Gastroesophageal sphincter (tissue), 3 donors: ENCODE measurements at regions not wholly inside any gene's neighbourhood (a gene's known extent, or its start where the extent isn't known, plus 50 kb on each side); places are given as distances from the start of the nearest gene placed in this dataset.

ENCODE experiments used
- POLR2A ChIP-seq, 2 donors: fragments of 450-650 bp; IDR thresholded peaks; one replicate each; pipeline ENCODE4 v1.6.1; 2017; ENCODE audit warnings: antibody characterized with exemption in 2 of 2, mild to moderate bottlenecking in 2 of 2, moderate library complexity in 1 of 2
- POLR2AphosphoS5 ChIP-seq: sonication (generic); formaldehyde crosslinking; IDR thresholded peaks from one replicate; pipeline ENCODE4 v1.6.1; 2017; ENCODE audit warnings: antibody characterized with exemption
- TF ChIP-seq, protein P1 (sequence below), 4 experiments: fragments of 200-600 bp in 2 of 4; fragments of 450-650 bp in 2 of 4; sonication (generic) in 1 of 4; IDR thresholded peaks; one replicate each; pipeline ENCODE4 v1.5.1; 2017 to 2019; ENCODE audit warnings: antibody characterized with exemption in 4 of 4, mild to moderate bottlenecking in 2 of 4, moderate library complexity in 2 of 4

GRCh38 chr5:8701251-8701650, 832.3 kb downstream of the MTRR start:
- TF ChIP-seq, protein P1, sequence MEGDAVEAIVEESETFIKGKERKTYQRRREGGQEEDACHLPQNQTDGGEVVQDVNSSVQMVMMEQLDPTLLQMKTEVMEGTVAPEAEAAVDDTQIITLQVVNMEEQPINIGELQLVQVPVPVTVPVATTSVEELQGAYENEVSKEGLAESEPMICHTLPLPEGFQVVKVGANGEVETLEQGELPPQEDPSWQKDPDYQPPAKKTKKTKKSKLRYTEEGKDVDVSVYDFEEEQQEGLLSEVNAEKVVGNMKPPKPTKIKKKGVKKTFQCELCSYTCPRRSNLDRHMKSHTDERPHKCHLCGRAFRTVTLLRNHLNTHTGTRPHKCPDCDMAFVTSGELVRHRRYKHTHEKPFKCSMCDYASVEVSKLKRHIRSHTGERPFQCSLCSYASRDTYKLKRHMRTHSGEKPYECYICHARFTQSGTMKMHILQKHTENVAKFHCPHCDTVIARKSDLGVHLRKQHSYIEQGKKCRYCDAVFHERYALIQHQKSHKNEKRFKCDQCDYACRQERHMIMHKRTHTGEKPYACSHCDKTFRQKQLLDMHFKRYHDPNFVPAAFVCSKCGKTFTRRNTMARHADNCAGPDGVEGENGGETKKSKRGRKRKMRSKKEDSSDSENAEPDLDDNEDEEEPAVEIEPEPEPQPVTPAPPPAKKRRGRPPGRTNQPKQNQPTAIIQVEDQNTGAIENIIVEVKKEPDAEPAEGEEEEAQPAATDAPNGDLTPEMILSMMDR (IDR thresholded peaks at IDR 0.05) = no peak
- no peak for TF ChIP-seq POLR2A (IDR thresholded peaks at IDR 0.05)
- TF ChIP-seq POLR2AphosphoS5 = no peak
